NCI-H345 treated with DMSO at 0.1 percent for 48 hours (cell line): ENCODE measurements at regions not wholly inside any gene's neighbourhood (a gene's known extent, or its start where the extent isn't known, plus 50 kb on each side); places are given as distances from the start of the nearest gene placed in this dataset.

ENCODE experiments used
- DNase-seq: peaks from one replicate; lab custom pipeline; 2025; ENCODE audit not compliant: unreplicated experiment; lab: John Stamatoyannopoulos, UW

GRCh38 chr7:16320099-16320660 is 101.2 kb downstream of the CRPPA start:
- DNase-seq: no peak

GRCh38 chr7:16318989-16319915 is 102.1 kb downstream of the CRPPA start:
- DNase-seq: no peak

GRCh38 chr7:16318463-16318862 is 102.9 kb downstream of the CRPPA start:
- no peak for DNase-seq

GRCh38 chr7:16317406-16317805 is 103.9 kb downstream of the CRPPA start:
- no peak for DNase-seq

- no peak for DNase-seq
These were observed 106.1 kb downstream of the CRPPA start for GRCh38 chr7:16315280-16315679.

GRCh38 chr7:16309129-16309528 is 112.2 kb downstream of the CRPPA start:
- no peak for DNase-seq

- no peak for DNase-seq
These were observed 120.0 kb downstream of the CRPPA start for GRCh38 chr7:16301291-16301690.

- DNase-seq: no peak
These were observed 120.9 kb downstream of the CRPPA start for GRCh38 chr7:16300361-16300895.

GRCh38 chr7:16299853-16300252 is 121.5 kb downstream of the CRPPA start:
- no peak for DNase-seq

- no peak for DNase-seq
These were observed 123.1 kb downstream of the CRPPA start for GRCh38 chr7:16298221-16298620.

GRCh38 chr7:16295558-16295957 is 125.8 kb downstream of the CRPPA start:
- DNase-seq: no peak

- DNase-seq: no peak
These were observed 127.5 kb downstream of the CRPPA start for GRCh38 chr7:16293669-16294425.

- no peak for DNase-seq
These were observed 136.8 kb downstream of the CRPPA start for GRCh38 chr7:16284581-16284980.

- DNase-seq: no peak
These were observed 143.1 kb downstream of the CRPPA start for GRCh38 chr7:16278167-16278787.

GRCh38 chr7:16271990-16272665 is 149.2 kb downstream of the CRPPA start:
- no peak for DNase-seq

GRCh38 chr7:16271355-16271915 is 149.9 kb downstream of the CRPPA start:
- DNase-seq: no peak

- DNase-seq: no peak
These were observed 150.5 kb downstream of the CRPPA start for GRCh38 chr7:16270844-16271243.

- no peak for DNase-seq
These were observed 152.2 kb downstream of the CRPPA start for GRCh38 chr7:16268821-16269768.
